Activated B cell treated with CpG ODN at 0.5 μM for 24 hours (primary cell): ENCODE measurements at regions not wholly inside any gene's neighbourhood (a gene's known extent, or its start where the extent isn't known, plus 50 kb on each side); places are given as distances from the start of the nearest gene placed in this dataset.
"Not testable (repeated sequence)": the region's sequence is repeated elsewhere in the genome, so short reads cannot be mapped to it uniquely, and the experiment has no call there.

Source experiments
- ATAC-seq: fragments of 200-7000 bp; cut with Tn5 transposase; one replicate; pipeline ENCODE4 v1.10.0; 2021; ENCODE audit warnings: low read depth, mild to moderate bottlenecking, moderate library complexity
- CTCF ChIA-PET: fragments of 350-600 bp; sonication (Branson Sonifier 250); formaldehyde crosslinking; loops from one replicate; lab custom pipeline; 2021; ENCODE audit warnings: antibody characterized with exemption; lab: Charles Lee
- POLR2A ChIA-PET: fragments of 350-600 bp; sonication (Branson Sonifier 250); formaldehyde crosslinking; loops from one replicate; lab custom pipeline; 2021; ENCODE audit warnings: antibody characterized with exemption; lab: Charles Lee
- DNase-seq: peaks from one replicate; pipeline ENCODE4 v3.0.0; 2022
- H3K27ac Mint-ChIP-seq: one replicate; pipeline ENCODE4 v1.8.0; 2020; ENCODE audit warnings: mixed read lengths
- H3K27me3 Mint-ChIP-seq: one replicate; pipeline ENCODE4 v1.8.0; 2021; ENCODE audit warnings: mixed read lengths
- H3K36me3 Mint-ChIP-seq: one replicate; pipeline ENCODE4 v1.8.0; 2021; ENCODE audit warnings: low read depth, mixed read lengths
- H3K4me1 Mint-ChIP-seq: one replicate; pipeline ENCODE4 v1.8.0; 2021; ENCODE audit warnings: mixed read lengths
- H3K4me3 Mint-ChIP-seq: one replicate; pipeline ENCODE4 v1.8.0; 2020; ENCODE audit warnings: mild to moderate bottlenecking, mixed read lengths
- H3K9me3 Mint-ChIP-seq: one replicate; pipeline ENCODE4 v1.8.0; 2020; ENCODE audit warnings: mixed read lengths
- intact Hi-C: fragments of 100-400 bp; cut with micrococcal nuclease; formaldehyde crosslinking; loops from one replicate; pipeline ENCODE4 v1.15.1; 2024
- TF ChIP-seq, protein P1 (sequence below): fragments of 200-600 bp; IDR thresholded peaks from one replicate; pipeline ENCODE4 v1.8.0; 2022; ENCODE audit warnings: antibody characterized with exemption, mild to moderate bottlenecking

DNA sequence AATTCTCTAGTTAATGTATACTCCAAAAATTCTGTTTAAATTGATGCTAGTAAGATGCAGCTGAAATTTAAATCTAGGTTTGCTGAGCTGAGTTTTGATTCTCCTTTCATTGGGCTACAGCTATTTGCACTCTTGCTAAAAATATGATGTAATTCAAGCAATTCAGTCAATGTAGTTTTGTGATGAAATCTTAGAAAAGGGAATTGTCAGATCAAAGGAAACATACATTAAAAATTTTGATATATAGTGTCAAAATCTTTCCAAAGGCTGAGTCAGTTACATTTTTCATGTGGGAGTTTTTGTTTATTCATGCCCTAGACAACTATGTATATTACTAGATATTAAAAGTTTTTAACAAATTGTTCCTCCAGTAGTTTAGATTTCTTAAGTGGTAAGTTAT is 334.9 kb upstream of the DAB2 start:
- Mint-ChIP-seq H3K4me3 (no peak overlapping the region), H3K4me1 (no peaks in the 10 kb centered on the region), H3K36me3 (no peaks in the 10 kb centered on the region), H3K27ac (no peak overlapping the region), H3K27me3 (no peaks in the 10 kb centered on the region), H3K9me3 (peaks cover 5% of the 10 kb centered on the region)
- CTCF ChIA-PET = no interaction called here
- POLR2A ChIA-PET = no interaction called here
- intact Hi-C loops = no loop called here
- no peak for ATAC-seq
- TF ChIP-seq, protein P1, sequence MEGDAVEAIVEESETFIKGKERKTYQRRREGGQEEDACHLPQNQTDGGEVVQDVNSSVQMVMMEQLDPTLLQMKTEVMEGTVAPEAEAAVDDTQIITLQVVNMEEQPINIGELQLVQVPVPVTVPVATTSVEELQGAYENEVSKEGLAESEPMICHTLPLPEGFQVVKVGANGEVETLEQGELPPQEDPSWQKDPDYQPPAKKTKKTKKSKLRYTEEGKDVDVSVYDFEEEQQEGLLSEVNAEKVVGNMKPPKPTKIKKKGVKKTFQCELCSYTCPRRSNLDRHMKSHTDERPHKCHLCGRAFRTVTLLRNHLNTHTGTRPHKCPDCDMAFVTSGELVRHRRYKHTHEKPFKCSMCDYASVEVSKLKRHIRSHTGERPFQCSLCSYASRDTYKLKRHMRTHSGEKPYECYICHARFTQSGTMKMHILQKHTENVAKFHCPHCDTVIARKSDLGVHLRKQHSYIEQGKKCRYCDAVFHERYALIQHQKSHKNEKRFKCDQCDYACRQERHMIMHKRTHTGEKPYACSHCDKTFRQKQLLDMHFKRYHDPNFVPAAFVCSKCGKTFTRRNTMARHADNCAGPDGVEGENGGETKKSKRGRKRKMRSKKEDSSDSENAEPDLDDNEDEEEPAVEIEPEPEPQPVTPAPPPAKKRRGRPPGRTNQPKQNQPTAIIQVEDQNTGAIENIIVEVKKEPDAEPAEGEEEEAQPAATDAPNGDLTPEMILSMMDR = no peak
- no peak for DNase-seq

DNA sequence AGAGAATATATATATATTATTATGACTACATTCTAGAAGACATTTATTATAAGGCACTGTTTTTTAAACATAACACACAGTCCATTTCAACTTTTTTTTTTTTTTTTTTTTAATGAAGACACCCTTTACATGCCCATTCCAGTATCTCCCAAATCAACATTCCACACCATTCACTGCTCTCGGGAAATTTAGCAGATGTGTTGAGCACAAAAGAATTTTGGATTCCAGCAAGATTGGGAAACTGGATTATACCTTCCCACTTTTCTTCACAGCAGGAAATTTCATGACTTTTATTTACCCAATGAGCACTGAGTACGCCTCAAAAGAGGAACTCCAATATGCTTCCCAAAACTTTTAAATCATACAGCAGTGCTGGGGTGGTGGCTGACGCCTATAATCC is 333.6 kb upstream of the DAB2 start:
- ATAC-seq (no peak), DNase-seq (no peak)
- H3K4me1 Mint-ChIP-seq = no peaks in the 10 kb centered on the region
- no peak overlapping the region for H3K27ac Mint-ChIP-seq
- TF ChIP-seq, protein P1 = no peak
- intact Hi-C loops = no loop called here
- no peak overlapping the region for H3K4me3 Mint-ChIP-seq
- POLR2A ChIA-PET = no interaction called here
- CTCF ChIA-PET = no interaction called here
- H3K9me3 Mint-ChIP-seq = peaks cover 9% of the 10 kb centered on the region
- H3K36me3 Mint-ChIP-seq = no peaks in the 10 kb centered on the region
- no peaks in the 10 kb centered on the region for H3K27me3 Mint-ChIP-seq

DNA sequence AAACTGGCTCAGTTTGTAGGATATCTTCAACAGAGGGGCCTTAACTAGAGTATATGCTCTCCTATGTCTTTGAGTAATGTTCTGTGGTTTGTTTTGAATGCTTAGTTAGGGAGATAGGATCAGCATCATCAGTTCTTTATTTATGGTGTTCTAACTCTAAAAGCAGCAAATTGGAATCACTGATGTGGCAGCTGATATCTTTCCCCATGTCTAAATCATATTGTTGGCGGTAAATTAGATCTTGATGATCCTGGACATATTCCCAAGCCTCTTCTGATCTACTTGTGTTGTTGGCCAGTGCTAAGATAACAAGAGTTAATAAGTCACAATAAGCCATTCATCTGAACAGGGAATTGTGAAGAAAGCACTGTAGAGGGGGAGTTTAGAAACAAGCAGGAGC is 332.4 kb upstream of the DAB2 start:
- TF ChIP-seq, protein P1 = no peak
- no peaks in the 10 kb centered on the region for H3K27me3 Mint-ChIP-seq
- ATAC-seq = no peak
- DNase-seq = no peak
- CTCF ChIA-PET = no interaction called here
- POLR2A ChIA-PET = interaction anchor here (0.7 kb wide), 1 partner anchor 15 kb away, joined by 3 read pairs; no protein-coding TSS in a partner anchor
- peaks cover 5% of the 10 kb centered on the region for H3K9me3 Mint-ChIP-seq
- H3K4me3 Mint-ChIP-seq = no peak overlapping the region
- intact Hi-C loops = no loop called here
- H3K4me1 Mint-ChIP-seq = no peaks in the 10 kb centered on the region
- no peak overlapping the region for H3K27ac Mint-ChIP-seq
- H3K36me3 Mint-ChIP-seq = no peaks in the 10 kb centered on the region

DNA sequence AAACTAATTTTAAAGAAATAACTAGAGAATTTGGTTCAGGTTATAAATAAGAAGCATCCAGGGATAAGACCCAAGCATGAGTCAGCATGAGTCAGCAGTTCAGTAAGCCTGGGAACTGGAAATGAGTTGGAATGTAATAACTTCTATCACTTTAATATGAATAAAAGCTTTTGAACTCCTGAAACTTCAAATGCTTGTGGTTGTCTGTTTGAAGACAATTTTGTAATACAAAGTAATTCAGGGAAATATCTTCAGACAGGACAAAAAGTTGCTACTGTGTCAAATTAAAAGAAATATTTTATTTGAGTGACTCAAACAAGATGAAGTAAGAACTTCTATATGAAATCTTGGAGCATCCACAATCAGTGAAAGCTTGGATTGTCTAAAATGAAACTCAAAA is 331.2 kb upstream of the DAB2 start:
- Mint-ChIP-seq H3K27ac (no peak overlapping the region), H3K4me1 (no peaks in the 10 kb centered on the region), H3K27me3 (no peaks in the 10 kb centered on the region), H3K36me3 (no peaks in the 10 kb centered on the region), H3K9me3 (peaks cover 7% of the 10 kb centered on the region), H3K4me3 (no peak overlapping the region)
- intact Hi-C loops = no loop called here
- no peak for DNase-seq
- ATAC-seq = no peak
- CTCF ChIA-PET = no interaction called here
- POLR2A ChIA-PET = no interaction called here
- TF ChIP-seq, protein P1 = no peak

DNA sequence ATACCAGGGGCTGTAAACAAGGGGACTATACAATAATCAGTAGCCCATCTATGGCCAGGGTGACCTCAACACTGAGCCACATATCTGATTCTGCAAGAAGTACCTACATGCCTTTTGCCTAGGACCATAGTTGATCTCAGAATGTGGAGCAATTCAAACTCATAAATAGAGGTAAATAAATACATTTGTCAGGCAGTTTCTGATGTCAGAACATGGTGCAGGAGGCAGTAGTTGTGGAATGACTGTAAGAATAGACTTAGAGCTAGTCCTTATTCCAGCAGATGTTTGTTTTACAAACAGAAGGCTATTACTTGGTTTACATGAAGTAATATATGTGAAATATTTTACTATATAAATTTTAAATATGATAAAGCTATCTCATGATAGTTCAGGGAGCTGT is 330.7 kb upstream of the DAB2 start:
- TF ChIP-seq, protein P1 = no peak
- no peak for ATAC-seq
- Mint-ChIP-seq H3K9me3 (peaks cover 7% of the 10 kb centered on the region), H3K4me1 (no peaks in the 10 kb centered on the region), H3K27me3 (no peaks in the 10 kb centered on the region), H3K36me3 (no peaks in the 10 kb centered on the region), H3K27ac (no peak overlapping the region), H3K4me3 (no peak overlapping the region)
- POLR2A ChIA-PET = no interaction called here
- no peak for DNase-seq
- CTCF ChIA-PET = no interaction called here
- intact Hi-C loops = no loop called here

DNA sequence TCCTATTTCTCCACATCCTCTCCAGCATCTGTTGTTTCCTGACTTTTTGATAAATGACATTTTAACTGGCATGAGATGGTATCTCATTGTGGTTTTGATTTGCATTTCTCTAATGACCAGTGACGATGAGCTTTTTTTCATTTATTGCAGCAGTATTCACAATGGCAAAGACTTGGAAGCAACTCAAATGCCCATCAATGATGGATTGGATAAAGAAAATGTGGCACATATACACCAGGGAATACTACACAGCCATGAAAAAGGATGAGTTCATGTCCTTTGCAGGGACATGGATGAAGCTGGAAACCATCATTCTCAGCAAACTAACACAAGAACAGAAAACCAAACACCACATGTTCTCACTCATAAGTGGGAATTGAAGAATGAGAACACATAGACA is 329.0 kb upstream of the DAB2 start:
- DNase-seq, CTCF ChIA-PET, H3K9me3 Mint-ChIP-seq, H3K36me3 Mint-ChIP-seq, POLR2A ChIA-PET, intact Hi-C loops, H3K27me3 Mint-ChIP-seq, H3K4me1 Mint-ChIP-seq, H3K4me3 Mint-ChIP-seq, ATAC-seq, H3K27ac Mint-ChIP-seq: not testable (repeated sequence)
